H1 (cell line): ENCODE measurements at regions not wholly inside any gene's neighbourhood (a gene's known extent, or its start where the extent isn't known, plus 50 kb on each side); places are given as distances from the start of the nearest gene placed in this dataset.

Source experiments
- BRCA1 ChIP-seq: IDR thresholded peaks from 2 replicates; pipeline ENCODE4 v1.6.1; 2012; ENCODE audit warnings: low read depth, low read length, improper control_type of control experiment
- CTCF ChIP-seq, 3 experiments: IDR thresholded peaks; 1 replicate in 2 of 3; 2 replicates in 1 of 3; pipeline versions ENCODE4 v1.5.1 to v1.6.1; 2011; ENCODE audit warnings: low read length in 3 of 3, mild to moderate bottlenecking in 3 of 3, inconsistent platforms in 2 of 3, low read depth in 1 of 3, moderate library complexity in 1 of 3; ENCODE audit not compliant: insufficient read depth in 1 of 3; ENCODE audit errors: control extremely low read depth in 1 of 3
- EZH2 ChIP-seq: fragments of 200-600 bp; sonication (generic); IDR thresholded peaks from 2 replicates; pipeline ENCODE4 v1.7.1; 2012; ENCODE audit warnings: low read depth, mild to moderate bottlenecking, moderate library complexity, low read length, inconsistent platforms; ENCODE audit not compliant: severe bottlenecking
- GABPA ChIP-seq: IDR thresholded peaks from 2 replicates; pipeline ENCODE4 v1.6.1; 2011; ENCODE audit warnings: mild to moderate bottlenecking, low read length, moderate library complexity, borderline replicate concordance; ENCODE audit not compliant: insufficient read depth
- JUN ChIP-seq: IDR thresholded peaks from 2 replicates; pipeline ENCODE4 v1.6.1; 2011; ENCODE audit warnings: low read depth, mild to moderate bottlenecking, improper control_type of control experiment, low read length
- SAP30 ChIP-seq: fragments of 300-600 bp; sonication (generic); IDR thresholded peaks from 2 replicates; pipeline ENCODE4 v1.7.1; 2012; ENCODE audit warnings: low read length, moderate library complexity, mild to moderate bottlenecking, inconsistent platforms; ENCODE audit not compliant: insufficient read depth, insufficient replicate concordance
- TF ChIP-seq, protein P1 (sequence below): fragments of 300-600 bp; sonication (generic); IDR thresholded peaks from 2 replicates; pipeline ENCODE4 v1.7.1; 2012; ENCODE audit warnings: low read length, moderate library complexity, mild to moderate bottlenecking, inconsistent platforms; ENCODE audit not compliant: insufficient replicate concordance

- TF ChIP-seq EZH2 (no peak), BRCA1 (no peak), CTCF (IDR thresholded peaks at IDR 0.05; ENCODE audit: control extremely low read depth in 1 of 3, insufficient read depth in 1 of 3, low read depth in 1 of 3, low read length in 3 of 3) (no peak), GABPA (no peak), JUN (no peak), SAP30 (no peak)
- TF ChIP-seq, protein P1, sequence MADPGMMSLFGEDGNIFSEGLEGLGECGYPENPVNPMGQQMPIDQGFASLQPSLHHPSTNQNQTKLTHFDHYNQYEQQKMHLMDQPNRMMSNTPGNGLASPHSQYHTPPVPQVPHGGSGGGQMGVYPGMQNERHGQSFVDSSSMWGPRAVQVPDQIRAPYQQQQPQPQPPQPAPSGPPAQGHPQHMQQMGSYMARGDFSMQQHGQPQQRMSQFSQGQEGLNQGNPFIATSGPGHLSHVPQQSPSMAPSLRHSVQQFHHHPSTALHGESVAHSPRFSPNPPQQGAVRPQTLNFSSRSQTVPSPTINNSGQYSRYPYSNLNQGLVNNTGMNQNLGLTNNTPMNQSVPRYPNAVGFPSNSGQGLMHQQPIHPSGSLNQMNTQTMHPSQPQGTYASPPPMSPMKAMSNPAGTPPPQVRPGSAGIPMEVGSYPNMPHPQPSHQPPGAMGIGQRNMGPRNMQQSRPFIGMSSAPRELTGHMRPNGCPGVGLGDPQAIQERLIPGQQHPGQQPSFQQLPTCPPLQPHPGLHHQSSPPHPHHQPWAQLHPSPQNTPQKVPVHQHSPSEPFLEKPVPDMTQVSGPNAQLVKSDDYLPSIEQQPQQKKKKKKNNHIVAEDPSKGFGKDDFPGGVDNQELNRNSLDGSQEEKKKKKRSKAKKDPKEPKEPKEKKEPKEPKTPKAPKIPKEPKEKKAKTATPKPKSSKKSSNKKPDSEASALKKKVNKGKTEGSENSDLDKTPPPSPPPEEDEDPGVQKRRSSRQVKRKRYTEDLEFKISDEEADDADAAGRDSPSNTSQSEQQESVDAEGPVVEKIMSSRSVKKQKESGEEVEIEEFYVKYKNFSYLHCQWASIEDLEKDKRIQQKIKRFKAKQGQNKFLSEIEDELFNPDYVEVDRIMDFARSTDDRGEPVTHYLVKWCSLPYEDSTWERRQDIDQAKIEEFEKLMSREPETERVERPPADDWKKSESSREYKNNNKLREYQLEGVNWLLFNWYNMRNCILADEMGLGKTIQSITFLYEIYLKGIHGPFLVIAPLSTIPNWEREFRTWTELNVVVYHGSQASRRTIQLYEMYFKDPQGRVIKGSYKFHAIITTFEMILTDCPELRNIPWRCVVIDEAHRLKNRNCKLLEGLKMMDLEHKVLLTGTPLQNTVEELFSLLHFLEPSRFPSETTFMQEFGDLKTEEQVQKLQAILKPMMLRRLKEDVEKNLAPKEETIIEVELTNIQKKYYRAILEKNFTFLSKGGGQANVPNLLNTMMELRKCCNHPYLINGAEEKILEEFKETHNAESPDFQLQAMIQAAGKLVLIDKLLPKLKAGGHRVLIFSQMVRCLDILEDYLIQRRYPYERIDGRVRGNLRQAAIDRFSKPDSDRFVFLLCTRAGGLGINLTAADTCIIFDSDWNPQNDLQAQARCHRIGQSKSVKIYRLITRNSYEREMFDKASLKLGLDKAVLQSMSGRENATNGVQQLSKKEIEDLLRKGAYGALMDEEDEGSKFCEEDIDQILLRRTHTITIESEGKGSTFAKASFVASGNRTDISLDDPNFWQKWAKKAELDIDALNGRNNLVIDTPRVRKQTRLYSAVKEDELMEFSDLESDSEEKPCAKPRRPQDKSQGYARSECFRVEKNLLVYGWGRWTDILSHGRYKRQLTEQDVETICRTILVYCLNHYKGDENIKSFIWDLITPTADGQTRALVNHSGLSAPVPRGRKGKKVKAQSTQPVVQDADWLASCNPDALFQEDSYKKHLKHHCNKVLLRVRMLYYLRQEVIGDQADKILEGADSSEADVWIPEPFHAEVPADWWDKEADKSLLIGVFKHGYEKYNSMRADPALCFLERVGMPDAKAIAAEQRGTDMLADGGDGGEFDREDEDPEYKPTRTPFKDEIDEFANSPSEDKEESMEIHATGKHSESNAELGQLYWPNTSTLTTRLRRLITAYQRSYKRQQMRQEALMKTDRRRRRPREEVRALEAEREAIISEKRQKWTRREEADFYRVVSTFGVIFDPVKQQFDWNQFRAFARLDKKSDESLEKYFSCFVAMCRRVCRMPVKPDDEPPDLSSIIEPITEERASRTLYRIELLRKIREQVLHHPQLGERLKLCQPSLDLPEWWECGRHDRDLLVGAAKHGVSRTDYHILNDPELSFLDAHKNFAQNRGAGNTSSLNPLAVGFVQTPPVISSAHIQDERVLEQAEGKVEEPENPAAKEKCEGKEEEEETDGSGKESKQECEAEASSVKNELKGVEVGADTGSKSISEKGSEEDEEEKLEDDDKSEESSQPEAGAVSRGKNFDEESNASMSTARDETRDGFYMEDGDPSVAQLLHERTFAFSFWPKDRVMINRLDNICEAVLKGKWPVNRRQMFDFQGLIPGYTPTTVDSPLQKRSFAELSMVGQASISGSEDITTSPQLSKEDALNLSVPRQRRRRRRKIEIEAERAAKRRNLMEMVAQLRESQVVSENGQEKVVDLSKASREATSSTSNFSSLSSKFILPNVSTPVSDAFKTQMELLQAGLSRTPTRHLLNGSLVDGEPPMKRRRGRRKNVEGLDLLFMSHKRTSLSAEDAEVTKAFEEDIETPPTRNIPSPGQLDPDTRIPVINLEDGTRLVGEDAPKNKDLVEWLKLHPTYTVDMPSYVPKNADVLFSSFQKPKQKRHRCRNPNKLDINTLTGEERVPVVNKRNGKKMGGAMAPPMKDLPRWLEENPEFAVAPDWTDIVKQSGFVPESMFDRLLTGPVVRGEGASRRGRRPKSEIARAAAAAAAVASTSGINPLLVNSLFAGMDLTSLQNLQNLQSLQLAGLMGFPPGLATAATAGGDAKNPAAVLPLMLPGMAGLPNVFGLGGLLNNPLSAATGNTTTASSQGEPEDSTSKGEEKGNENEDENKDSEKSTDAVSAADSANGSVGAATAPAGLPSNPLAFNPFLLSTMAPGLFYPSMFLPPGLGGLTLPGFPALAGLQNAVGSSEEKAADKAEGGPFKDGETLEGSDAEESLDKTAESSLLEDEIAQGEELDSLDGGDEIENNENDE: no peak
Measured at GRCh38 chr2:212628586-212628985, 90.0 kb upstream of the ERBB4 start.
